ENCODE measurements at regions not wholly inside any gene's neighbourhood (a gene's known extent, or its start where the extent isn't known, plus 50 kb on each side); places are given as distances from the start of the nearest gene placed in this dataset.
A peak's percentile ranks its signal among the peaks of the same experiment; 100 is the strongest.

- Histone ChIP-seq H3F3A (ENCODE audit: insufficient read depth) (no peaks in the 10 kb centered on the region), H3K27ac (no peak overlapping the region), H3K79me2 (ENCODE audit: insufficient read depth) (no peaks in the 10 kb centered on the region), H3K4me2 (ENCODE audit: unreplicated experiment) (peak overlapping the region; percentile 16), H3K4me3 (no peak overlapping the region), H3K9me2 (ENCODE audit: insufficient read depth) (no peaks in the 10 kb centered on the region), H2AFZ (peak overlapping the region; percentile 48; the same call in 1 of the 2 replicates), H3K4me1 (ENCODE audit: insufficient read depth) (peaks cover 12% of the 10 kb centered on the region; the same call in 1 of the 2 replicates), H3K27me3 (replicated peaks; ENCODE audit: insufficient read depth) (no peaks in the 10 kb centered on the region), H3K9ac (no peak overlapping the region), H4K20me1 (ENCODE audit: insufficient read depth) (no peaks in the 10 kb centered on the region), H3K36me3 (ENCODE audit: low read depth) (no peaks in the 10 kb centered on the region), H3K9me3 (ENCODE audit: low read depth) (no peaks in the 10 kb centered on the region)
- 50 to 55% methylated on average over 5 of the region's 5 CpGs for WGBS, 2 experiments (ENCODE audit: low coverage in 1 of 2, low lambda C conversion rate in 2 of 2, missing lambda C conversion rate in 2 of 2)
- peak; percentile 72 for DNase-seq
- TF ChIP-seq EZH2 (IDR thresholded peaks at IDR 0.05; ENCODE audit: insufficient read depth, poor library complexity, severe bottlenecking) (no peak), EZH2phosphoT487 (IDR thresholded peaks at IDR 0.05; ENCODE audit: insufficient read depth, low read depth) (no peak)
- in situ Hi-C loops (cut with MboI) = no loop called here
These were observed 70.1 kb upstream of the ARHGAP21 start for GRCh38 chr10:24793648-24794379.

GRCh38 chr10:24792638-24793037 is 69.0 kb upstream of the ARHGAP21 start:
- in situ Hi-C loops (cut with MboI) = no loop called here
- DNase-seq = no peak
- no peaks in the 10 kb centered on the region for H3F3A ChIP-seq (ENCODE audit: insufficient read depth)

GRCh38 chr10:24791084-24791726 is 67.5 kb upstream of the ARHGAP21 start:
- no peaks in the 10 kb centered on the region for H3K9me2 ChIP-seq (ENCODE audit: insufficient read depth)
- H3K27ac ChIP-seq = no peak overlapping the region
- no peaks in the 10 kb centered on the region for H3F3A ChIP-seq (ENCODE audit: insufficient read depth)
- 85 to 92% methylated on average over 7 of the region's 7 CpGs for WGBS, 2 experiments (ENCODE audit: low coverage in 1 of 2, low lambda C conversion rate in 2 of 2, missing lambda C conversion rate in 2 of 2)
- no peaks in the 10 kb centered on the region for H3K36me3 ChIP-seq (ENCODE audit: low read depth)
- H3K9ac ChIP-seq = no peak overlapping the region
- DNase-seq = no peak
- H3K79me2 ChIP-seq (ENCODE audit: insufficient read depth) = no peaks in the 10 kb centered on the region
- TF ChIP-seq EZH2phosphoT487 (IDR thresholded peaks at IDR 0.05; ENCODE audit: insufficient read depth, low read depth) (no peak), EZH2 (IDR thresholded peaks at IDR 0.05; ENCODE audit: insufficient read depth, poor library complexity, severe bottlenecking) (no peak)
- no peak overlapping the region for H3K4me2 ChIP-seq (ENCODE audit: unreplicated experiment)
- no peaks in the 10 kb centered on the region for H4K20me1 ChIP-seq (ENCODE audit: insufficient read depth)
- no peak overlapping the region for H3K4me3 ChIP-seq
- no peak overlapping the region for H2AFZ ChIP-seq
- H3K4me1 ChIP-seq (ENCODE audit: insufficient read depth) = peaks cover 12% of the 10 kb centered on the region; the same call in 1 of the 2 replicates
- in situ Hi-C loops (cut with MboI) = no loop called here
- H3K9me3 ChIP-seq (ENCODE audit: low read depth) = no peaks in the 10 kb centered on the region
- no peaks in the 10 kb centered on the region for H3K27me3 ChIP-seq (replicated peaks; ENCODE audit: insufficient read depth)

More at GRCh38 chr10:24792638-24793037, 69.0 kb upstream of the ARHGAP21 start:
- Histone ChIP-seq H3K27me3 (replicated peaks; ENCODE audit: insufficient read depth) (no peaks in the 10 kb centered on the region), H2AFZ (no peak overlapping the region), H4K20me1 (ENCODE audit: insufficient read depth) (no peaks in the 10 kb centered on the region), H3K4me1 (ENCODE audit: insufficient read depth) (peaks cover 12% of the 10 kb centered on the region; the same call in 1 of the 2 replicates), H3K4me2 (ENCODE audit: unreplicated experiment) (no peak overlapping the region), H3K9ac (no peak overlapping the region), H3K4me3 (no peak overlapping the region), H3K9me3 (ENCODE audit: low read depth) (no peaks in the 10 kb centered on the region), H3K79me2 (ENCODE audit: insufficient read depth) (no peaks in the 10 kb centered on the region), H3K36me3 (ENCODE audit: low read depth) (no peaks in the 10 kb centered on the region), H3K9me2 (ENCODE audit: insufficient read depth) (no peaks in the 10 kb centered on the region), H3K27ac (no peak overlapping the region)
- WGBS, 2 experiments (ENCODE audit: low coverage in 1 of 2, low lambda C conversion rate in 2 of 2, missing lambda C conversion rate in 2 of 2) = 44 to 45% methylated on average over 2 of the region's 2 CpGs
- no peak for TF ChIP-seq EZH2 (IDR thresholded peaks at IDR 0.05; ENCODE audit: insufficient read depth, poor library complexity, severe bottlenecking)
- TF ChIP-seq EZH2phosphoT487 (IDR thresholded peaks at IDR 0.05; ENCODE audit: insufficient read depth, low read depth) = no peak

GRCh38 chr10:24790599-24790998 is 66.9 kb upstream of the ARHGAP21 start:
- in situ Hi-C loops (cut with MboI) = no loop called here
- Histone ChIP-seq H3K4me2 (ENCODE audit: unreplicated experiment) (no peak overlapping the region), H4K20me1 (ENCODE audit: insufficient read depth) (no peaks in the 10 kb centered on the region), H3K79me2 (ENCODE audit: insufficient read depth) (no peaks in the 10 kb centered on the region), H3K9me3 (ENCODE audit: low read depth) (no peaks in the 10 kb centered on the region), H3K4me3 (no peak overlapping the region), H2AFZ (no peak overlapping the region), H3F3A (ENCODE audit: insufficient read depth) (no peaks in the 10 kb centered on the region), H3K4me1 (ENCODE audit: insufficient read depth) (peaks cover 12% of the 10 kb centered on the region; the same call in 1 of the 2 replicates), H3K9ac (no peak overlapping the region), H3K9me2 (ENCODE audit: insufficient read depth) (no peaks in the 10 kb centered on the region), H3K27me3 (replicated peaks; ENCODE audit: insufficient read depth) (no peaks in the 10 kb centered on the region), H3K27ac (no peak overlapping the region), H3K36me3 (ENCODE audit: low read depth) (no peaks in the 10 kb centered on the region)
- 94 to 96% methylated on average over 11 of the region's 11 CpGs for WGBS, 2 experiments (ENCODE audit: low coverage in 1 of 2, low lambda C conversion rate in 2 of 2, missing lambda C conversion rate in 2 of 2)
- no peak for TF ChIP-seq EZH2phosphoT487 (IDR thresholded peaks at IDR 0.05; ENCODE audit: insufficient read depth, low read depth)
- TF ChIP-seq EZH2 (IDR thresholded peaks at IDR 0.05; ENCODE audit: insufficient read depth, poor library complexity, severe bottlenecking) = no peak
- DNase-seq = no peak
